Germinal center (tissue), 1 donor: ENCODE measurements at regions not wholly inside any gene's neighbourhood (a gene's known extent, or its start where the extent isn't known, plus 50 kb on each side); places are given as distances from the start of the nearest gene placed in this dataset.
"Not testable (repeated sequence)": the region's sequence is repeated elsewhere in the genome, so short reads cannot be mapped to it uniquely, and the experiment has no call there.

Experiments
- DNase-seq: peaks from one replicate; pipeline ENCODE4 v3.0.0; 2012; ENCODE audit warnings: mixed read lengths, low spot score

GRCh38 chr14:82587226-82587625 is 1053.6 kb upstream of the SEL1L start:
- no peak for DNase-seq

GRCh38 chr14:82595466-82595865 is 1061.8 kb upstream of the SEL1L start:
- no peak for DNase-seq

- DNase-seq: no peak
Observed at GRCh38 chr14:82602794-82603193, 1069.1 kb upstream of the SEL1L start.

GRCh38 chr14:82604819-82605218 is 1071.2 kb upstream of the SEL1L start:
- DNase-seq: no peak

- DNase-seq: no peak
Observed at GRCh38 chr14:82621881-82622450, 1088.3 kb upstream of the SEL1L start.

- DNase-seq: no peak
Observed at GRCh38 chr14:82626156-82627066, 1092.8 kb upstream of the SEL1L start.

- DNase-seq: no peak
Observed at GRCh38 chr14:82635915-82636314, 1102.3 kb upstream of the SEL1L start.

- DNase-seq: no peak
Observed at GRCh38 chr14:82636426-82636825, 1102.8 kb upstream of the SEL1L start.

- DNase-seq: no peak
Observed at GRCh38 chr14:82641050-82641540, 1107.4 kb upstream of the SEL1L start.

GRCh38 chr14:82642425-82642824 is 1108.8 kb upstream of the SEL1L start:
- no peak for DNase-seq

GRCh38 chr14:82647088-82647810 is 1113.6 kb upstream of the SEL1L start:
- no peak for DNase-seq

GRCh38 chr14:82655770-82656169 is 1122.1 kb upstream of the SEL1L start:
- no peak for DNase-seq

- no peak for DNase-seq
Observed at GRCh38 chr14:82657186-82657675, 1123.6 kb upstream of the SEL1L start.

GRCh38 chr14:82661258-82661657 is 1127.6 kb upstream of the SEL1L start:
- no peak for DNase-seq

- DNase-seq: no peak
Observed at GRCh38 chr14:82667006-82667405, 1133.4 kb upstream of the SEL1L start.

- no peak for DNase-seq
Observed at GRCh38 chr14:82667501-82667900, 1133.8 kb upstream of the SEL1L start.

GRCh38 chr14:82676403-82676802 is 1142.8 kb upstream of the SEL1L start:
- no peak for DNase-seq

- DNase-seq: no peak
Observed at GRCh38 chr14:82689948-82690347, 1156.3 kb upstream of the SEL1L start.

- DNase-seq: not testable (repeated sequence)
Observed at GRCh38 chr14:82691191-82691590, 1157.5 kb upstream of the SEL1L start.

GRCh38 chr14:82694820-82695219 is 1161.2 kb upstream of the SEL1L start:
- no peak for DNase-seq

- DNase-seq: no peak
Observed at GRCh38 chr14:82704218-82704617, 1170.6 kb upstream of the SEL1L start.

GRCh38 chr14:82710267-82710841 is 1176.7 kb upstream of the SEL1L start:
- peak; percentile 10 for DNase-seq
